Activated naive CD4-positive, alpha-beta T cell treated with anti-CD3 and anti-CD28 coated beads, Interleukin-2, amount 50 U/mL, for 24 hours (primary cell): ENCODE measurements at regions not wholly inside any gene's neighbourhood (a gene's known extent, or its start where the extent isn't known, plus 50 kb on each side); places are given as distances from the start of the nearest gene placed in this dataset.

ENCODE experiments used
- H3K27ac Mint-ChIP-seq: one replicate; pipeline ENCODE4 v1.8.0; 2021; ENCODE audit warnings: mild to moderate bottlenecking, mixed read lengths
- H3K27me3 Mint-ChIP-seq: one replicate; pipeline ENCODE4 v1.8.0; 2021; ENCODE audit warnings: mixed read lengths
- H3K36me3 Mint-ChIP-seq: one replicate; pipeline ENCODE4 v1.8.0; 2021; ENCODE audit warnings: mixed read lengths
- H3K4me1 Mint-ChIP-seq: one replicate; pipeline ENCODE4 v1.8.0; 2021; ENCODE audit warnings: mixed read lengths
- H3K4me3 Mint-ChIP-seq: one replicate; pipeline ENCODE4 v1.8.0; 2021; ENCODE audit warnings: mild to moderate bottlenecking, mixed read lengths
- H3K9me3 Mint-ChIP-seq: one replicate; pipeline ENCODE4 v1.8.0; 2021; ENCODE audit warnings: mixed read lengths

- H3K27ac Mint-ChIP-seq, result no peak overlapping the region
- H3K27me3 Mint-ChIP-seq, result peaks cover 2% of the 10 kb centered on the region
- no peak overlapping the region for H3K4me3 Mint-ChIP-seq
- no peaks in the 10 kb centered on the region for H3K36me3 Mint-ChIP-seq
- no peaks in the 10 kb centered on the region for H3K4me1 Mint-ChIP-seq
- no peaks in the 10 kb centered on the region for H3K9me3 Mint-ChIP-seq
These were observed 718.5 kb downstream of the EFNB2 start for GRCh38 chr13:105816994-105817393.

DNA sequence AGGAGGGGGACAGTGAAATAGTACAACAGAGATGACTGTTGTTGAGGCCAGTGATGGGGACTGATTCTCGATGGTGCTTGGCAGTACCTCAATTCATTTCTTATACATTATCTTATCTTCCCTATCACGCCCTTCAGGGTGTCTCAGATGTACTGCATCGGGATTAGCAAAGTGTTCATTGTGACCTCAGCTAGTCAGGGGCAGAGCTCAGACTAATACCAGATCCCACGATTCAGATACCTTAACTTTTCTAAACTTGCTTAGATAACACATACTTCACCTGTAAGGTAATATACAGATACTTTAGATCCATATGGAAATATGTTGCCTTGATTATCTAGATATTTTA is 720.6 kb downstream of the EFNB2 start:
- Mint-ChIP-seq H3K9me3 (no peaks in the 10 kb centered on the region), H3K27me3 (peaks cover 2% of the 10 kb centered on the region), H3K4me3 (no peak overlapping the region), H3K36me3 (no peaks in the 10 kb centered on the region), H3K4me1 (no peaks in the 10 kb centered on the region), H3K27ac (no peak overlapping the region)

DNA sequence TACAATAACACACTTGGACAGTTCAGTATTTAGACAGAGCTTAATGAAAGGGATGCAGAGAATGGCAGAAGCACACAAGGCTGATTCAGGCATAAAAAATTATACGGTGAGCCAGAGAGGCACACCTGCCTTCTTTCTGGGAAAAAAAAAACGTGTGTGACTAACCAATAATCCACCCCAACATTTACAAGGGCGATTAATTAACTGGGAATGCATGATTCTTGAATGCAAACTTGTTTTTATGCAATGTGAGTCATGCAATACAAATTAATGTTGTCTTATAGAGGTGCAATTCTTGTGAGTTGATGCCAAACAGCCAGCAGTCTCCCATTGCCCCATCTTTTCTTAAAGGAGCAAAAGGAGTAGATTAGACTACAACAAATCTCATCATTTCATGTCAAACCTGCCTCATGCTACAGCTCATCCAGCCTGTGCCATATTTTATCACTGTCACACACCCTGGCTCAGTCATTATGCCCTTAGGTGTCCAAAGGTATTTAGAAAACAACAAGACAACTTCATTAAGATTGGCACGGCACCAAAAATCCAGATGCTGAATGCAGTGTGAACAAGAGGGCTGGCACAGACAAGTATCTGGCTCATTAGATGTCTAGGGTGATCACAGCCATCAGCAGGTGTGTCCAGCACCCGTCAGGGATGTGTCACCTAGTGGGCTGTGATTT is 721.1 kb downstream of the EFNB2 start:
- H3K27ac Mint-ChIP-seq, result no peak overlapping the region
- H3K27me3 Mint-ChIP-seq, result peaks cover 2% of the 10 kb centered on the region
- H3K36me3 Mint-ChIP-seq, result no peaks in the 10 kb centered on the region
- no peaks in the 10 kb centered on the region for H3K4me1 Mint-ChIP-seq
- H3K9me3 Mint-ChIP-seq, result no peaks in the 10 kb centered on the region
- no peak overlapping the region for H3K4me3 Mint-ChIP-seq

- Mint-ChIP-seq H3K27me3 (no peaks in the 10 kb centered on the region), H3K27ac (no peak overlapping the region), H3K4me1 (no peaks in the 10 kb centered on the region), H3K36me3 (no peaks in the 10 kb centered on the region), H3K4me3 (no peak overlapping the region), H3K9me3 (peaks cover 4% of the 10 kb centered on the region)
These were observed 728.9 kb downstream of the EFNB2 start for GRCh38 chr13:105806628-105806920.

DNA sequence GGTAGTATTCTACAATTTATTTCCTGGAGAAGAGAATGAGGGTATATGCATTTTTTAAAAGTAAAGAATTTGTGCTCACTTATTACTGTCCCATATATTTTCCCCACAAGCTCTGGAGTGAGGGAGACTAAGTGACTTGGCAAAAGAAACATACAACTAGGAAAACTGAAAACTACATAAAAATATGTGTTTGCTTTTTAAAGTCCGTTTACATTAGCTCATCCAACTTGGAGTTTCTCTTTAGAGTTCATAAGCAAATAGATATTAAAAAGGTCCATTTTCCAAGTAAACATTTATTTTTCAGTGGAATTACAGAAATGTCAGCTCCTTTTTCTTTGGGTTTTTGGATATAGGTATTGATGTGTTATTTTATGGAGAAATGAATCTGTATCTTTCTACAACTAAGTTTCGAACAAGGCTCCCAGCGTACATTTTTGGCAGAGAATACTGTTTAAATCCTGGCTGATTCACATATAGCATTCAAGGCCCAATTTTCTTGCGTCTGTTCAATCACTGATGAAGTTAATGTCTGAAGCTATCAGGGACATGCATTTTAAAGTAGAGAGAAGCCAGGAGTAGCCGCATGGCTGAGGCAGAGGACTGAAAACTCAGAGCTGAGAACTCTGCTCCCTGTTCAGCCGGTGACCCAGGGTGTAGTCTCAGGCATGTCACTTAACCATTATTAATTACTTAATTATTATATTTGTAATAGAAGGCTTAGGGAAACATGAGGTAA is 729.4 kb downstream of the EFNB2 start:
- Mint-ChIP-seq H3K9me3 (peaks cover 4% of the 10 kb centered on the region), H3K27ac (no peak overlapping the region)

GRCh38 chr13:105804561-105805190 is 730.8 kb downstream of the EFNB2 start:
- H3K4me3 Mint-ChIP-seq, result no peak overlapping the region
- peaks cover 4% of the 10 kb centered on the region for H3K9me3 Mint-ChIP-seq
- no peak overlapping the region for H3K27ac Mint-ChIP-seq
- no peaks in the 10 kb centered on the region for H3K27me3 Mint-ChIP-seq
- H3K4me1 Mint-ChIP-seq, result no peaks in the 10 kb centered on the region
- no peaks in the 10 kb centered on the region for H3K36me3 Mint-ChIP-seq

More for the DNA sequence above, 729.4 kb downstream of the EFNB2 start:
- H3K4me1 Mint-ChIP-seq, result no peaks in the 10 kb centered on the region
- no peak overlapping the region for H3K4me3 Mint-ChIP-seq
- no peaks in the 10 kb centered on the region for H3K36me3 Mint-ChIP-seq
- H3K27me3 Mint-ChIP-seq, result no peaks in the 10 kb centered on the region

- Mint-ChIP-seq H3K4me1 (no peaks in the 10 kb centered on the region), H3K27me3 (no peaks in the 10 kb centered on the region), H3K4me3 (no peak overlapping the region), H3K27ac (no peak overlapping the region), H3K9me3 (no peaks in the 10 kb centered on the region), H3K36me3 (no peaks in the 10 kb centered on the region)
These were observed 736.3 kb downstream of the EFNB2 start for GRCh38 chr13:105799155-105799554.

GRCh38 chr13:105798541-105798940 is 736.9 kb downstream of the EFNB2 start:
- Mint-ChIP-seq H3K36me3 (no peaks in the 10 kb centered on the region), H3K4me1 (no peaks in the 10 kb centered on the region), H3K9me3 (no peaks in the 10 kb centered on the region)

GRCh38 chr13:105796081-105796480 is 739.4 kb downstream of the EFNB2 start:
- Mint-ChIP-seq H3K36me3 (no peaks in the 10 kb centered on the region), H3K27ac (no peak overlapping the region), H3K9me3 (no peaks in the 10 kb centered on the region), H3K4me1 (no peaks in the 10 kb centered on the region), H3K4me3 (no peak overlapping the region), H3K27me3 (no peaks in the 10 kb centered on the region)

More at GRCh38 chr13:105798541-105798940, 736.9 kb downstream of the EFNB2 start:
- no peaks in the 10 kb centered on the region for H3K27me3 Mint-ChIP-seq
- H3K27ac Mint-ChIP-seq, result no peak overlapping the region
- H3K4me3 Mint-ChIP-seq, result no peak overlapping the region

DNA sequence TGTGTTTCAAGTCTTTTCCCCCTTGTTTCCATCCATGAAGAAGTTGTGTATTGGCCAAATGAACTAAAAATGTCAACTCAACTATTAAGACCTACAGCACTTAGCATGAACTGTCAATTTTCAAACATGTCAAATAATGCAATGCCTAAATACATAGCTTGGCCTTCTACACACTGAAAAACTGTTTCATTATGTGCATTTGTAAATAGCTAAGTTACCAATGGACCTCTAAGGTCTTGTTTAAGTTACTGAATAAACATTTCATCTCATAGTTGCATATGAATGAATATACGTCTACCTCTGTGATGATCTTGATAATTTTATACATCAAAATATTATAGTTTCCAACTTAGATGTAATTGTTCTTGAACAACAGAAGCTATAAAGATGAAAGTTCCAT is 744.5 kb downstream of the EFNB2 start:
- Mint-ChIP-seq H3K27me3 (no peaks in the 10 kb centered on the region), H3K36me3 (no peaks in the 10 kb centered on the region), H3K9me3 (peaks cover 4% of the 10 kb centered on the region), H3K4me3 (no peak overlapping the region), H3K27ac (no peak overlapping the region), H3K4me1 (no peaks in the 10 kb centered on the region)

- Mint-ChIP-seq H3K36me3 (no peaks in the 10 kb centered on the region), H3K27ac (no peak overlapping the region), H3K9me3 (peaks cover 4% of the 10 kb centered on the region), H3K4me3 (no peak overlapping the region), H3K27me3 (no peaks in the 10 kb centered on the region), H3K4me1 (no peaks in the 10 kb centered on the region)
These were observed 746.9 kb downstream of the EFNB2 start for GRCh38 chr13:105788530-105788929.

DNA sequence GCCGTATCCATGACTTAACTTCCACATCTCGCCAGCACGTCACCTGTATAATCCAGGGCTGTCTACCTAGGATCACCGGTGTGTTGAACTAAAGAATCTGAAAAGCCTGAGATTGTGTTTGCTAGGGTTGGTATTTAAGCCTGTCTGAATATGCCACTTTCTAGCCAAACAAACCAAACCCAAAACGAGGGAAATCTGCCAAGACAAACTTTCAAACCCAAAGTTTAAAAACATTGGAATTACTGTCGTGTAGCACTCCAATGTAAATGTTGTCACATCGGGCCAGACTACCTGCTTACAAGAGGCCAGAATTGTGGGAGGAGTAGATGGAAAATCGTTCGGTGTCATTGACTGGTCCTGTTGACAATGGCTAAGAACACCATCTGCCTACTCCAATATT is 747.8 kb downstream of the EFNB2 start:
- peaks cover 4% of the 10 kb centered on the region for H3K9me3 Mint-ChIP-seq
- no peak overlapping the region for H3K27ac Mint-ChIP-seq
- no peak overlapping the region for H3K4me3 Mint-ChIP-seq
- no peaks in the 10 kb centered on the region for H3K4me1 Mint-ChIP-seq
- H3K27me3 Mint-ChIP-seq, result no peaks in the 10 kb centered on the region
- no peaks in the 10 kb centered on the region for H3K36me3 Mint-ChIP-seq

GRCh38 chr13:105785436-105785835 is 750.0 kb downstream of the EFNB2 start:
- Mint-ChIP-seq H3K9me3 (peaks cover 4% of the 10 kb centered on the region), H3K27ac (no peak overlapping the region), H3K27me3 (no peaks in the 10 kb centered on the region), H3K4me3 (no peak overlapping the region), H3K36me3 (no peaks in the 10 kb centered on the region), H3K4me1 (no peaks in the 10 kb centered on the region)

DNA sequence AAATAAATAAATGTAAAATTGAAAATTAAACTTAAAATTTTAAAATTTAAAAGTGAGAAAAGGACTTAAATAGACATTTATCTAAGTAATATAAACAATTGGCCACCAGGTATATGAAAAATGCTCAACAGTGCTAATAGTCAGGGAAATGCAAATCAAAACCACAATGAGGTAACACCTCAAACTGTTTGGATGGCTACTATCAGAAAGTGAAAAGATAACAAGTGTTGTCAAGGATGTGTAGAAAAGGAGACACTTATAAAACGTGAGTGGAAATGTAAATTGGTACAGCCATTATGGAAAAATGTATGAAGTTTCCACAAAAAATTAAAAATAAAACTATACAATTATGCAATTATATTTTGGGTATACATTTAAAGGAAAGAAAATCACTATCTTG is 752.2 kb downstream of the EFNB2 start:
- Mint-ChIP-seq H3K9me3 (no peaks in the 10 kb centered on the region), H3K36me3 (no peaks in the 10 kb centered on the region), H3K27me3 (no peaks in the 10 kb centered on the region), H3K4me3 (no peak overlapping the region), H3K4me1 (no peaks in the 10 kb centered on the region), H3K27ac (no peak overlapping the region)

DNA sequence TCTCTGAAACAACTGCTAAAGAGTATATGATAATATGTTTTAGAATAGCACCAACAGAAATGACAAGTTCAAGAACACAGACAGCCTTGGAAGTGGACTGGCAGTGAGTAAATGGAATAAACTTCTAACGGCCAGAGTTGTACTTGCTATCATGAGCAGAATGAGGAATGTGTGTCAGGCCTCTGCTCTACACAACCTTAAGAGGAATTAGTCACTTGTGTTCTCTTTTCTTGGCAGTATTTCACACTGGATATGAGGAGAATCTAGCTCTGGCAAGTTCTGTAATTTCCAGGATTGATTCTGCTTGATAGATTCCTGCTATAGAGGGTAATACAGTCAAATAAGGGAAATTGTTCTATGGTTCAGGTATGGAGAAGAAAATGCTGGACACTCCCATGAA is 757.3 kb downstream of the EFNB2 start:
- Mint-ChIP-seq H3K4me1 (no peaks in the 10 kb centered on the region), H3K9me3 (no peaks in the 10 kb centered on the region), H3K27ac (no peak overlapping the region), H3K27me3 (no peaks in the 10 kb centered on the region), H3K36me3 (no peaks in the 10 kb centered on the region), H3K4me3 (no peak overlapping the region)

GRCh38 chr13:105774739-105775460 is 760.6 kb downstream of the EFNB2 start:
- Mint-ChIP-seq H3K36me3 (no peaks in the 10 kb centered on the region), H3K27me3 (no peaks in the 10 kb centered on the region), H3K9me3 (no peaks in the 10 kb centered on the region), H3K27ac (no peak overlapping the region), H3K4me3 (no peak overlapping the region), H3K4me1 (no peaks in the 10 kb centered on the region)
